Endometrial microvascular endothelial cells (primary cell): ENCODE measurements at regions not wholly inside any gene's neighbourhood (a gene's known extent, or its start where the extent isn't known, plus 50 kb on each side); places are given as distances from the start of the nearest gene placed in this dataset.

Source experiments
- in situ Hi-C: cut with HindIII; loops from 2 replicates; pipeline ENCODE4 v1.10.0; 2017; ENCODE audit warnings: low sequenced_read_pairs, low pct_unique_long_range_greater_than_20kb; ENCODE audit errors: inconsistent ontology term

DNA sequence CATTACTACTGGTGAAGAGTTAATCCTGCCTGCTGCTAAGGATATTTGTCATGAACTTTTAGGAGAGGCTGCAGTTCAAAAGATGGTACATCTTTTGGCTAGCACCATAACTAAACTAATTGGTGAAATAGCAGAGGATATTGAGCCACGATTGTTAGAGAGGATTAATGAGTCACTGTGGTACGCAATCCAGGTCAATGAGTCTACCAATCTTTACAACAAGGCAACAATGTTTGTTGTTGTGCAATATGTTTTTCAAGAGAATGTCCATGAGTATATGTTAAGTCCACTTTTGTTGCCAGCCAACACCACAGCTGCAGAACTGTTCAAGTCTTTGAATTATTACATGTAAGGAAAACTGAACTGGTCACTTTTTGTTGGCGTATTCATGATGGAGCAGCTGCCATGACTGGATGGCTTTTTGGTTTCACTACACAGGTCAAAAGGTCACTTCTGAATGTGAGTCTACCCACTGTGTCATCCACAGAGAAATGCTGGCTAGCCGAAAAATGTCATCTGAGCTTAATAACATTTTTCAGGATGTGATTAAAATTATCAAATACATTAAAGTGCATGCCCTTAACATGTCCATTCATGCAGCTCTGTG, 402.6 kb upstream of the KIF2B start:
- in situ Hi-C loops, result no loop called here

DNA sequence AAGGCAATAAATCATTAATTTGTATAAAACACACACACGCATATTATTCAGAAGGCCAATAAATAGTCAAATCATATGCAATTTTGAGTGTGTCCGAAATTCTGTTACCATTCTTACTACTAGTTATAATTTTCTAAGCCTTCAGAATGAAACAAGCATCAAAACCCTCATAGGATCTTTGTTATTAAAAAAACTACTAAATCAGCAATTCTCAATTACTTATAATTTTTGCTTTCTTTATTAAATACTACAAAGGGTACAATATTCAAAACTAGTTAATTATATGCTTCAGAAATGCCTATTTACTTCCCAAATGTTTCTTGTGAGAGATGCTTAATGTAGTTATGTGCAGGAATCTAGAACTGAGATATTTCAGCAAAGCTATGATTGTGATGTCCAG, 413.1 kb upstream of the KIF2B start:
- in situ Hi-C loops, result no loop called here

- in situ Hi-C loops, result no loop called here
Observed at GRCh38 chr17:53406907-53407306, 415.8 kb upstream of the KIF2B start.

- in situ Hi-C loops, result no loop called here
Observed at GRCh38 chr17:53391197-53391596, 431.5 kb upstream of the KIF2B start.

DNA sequence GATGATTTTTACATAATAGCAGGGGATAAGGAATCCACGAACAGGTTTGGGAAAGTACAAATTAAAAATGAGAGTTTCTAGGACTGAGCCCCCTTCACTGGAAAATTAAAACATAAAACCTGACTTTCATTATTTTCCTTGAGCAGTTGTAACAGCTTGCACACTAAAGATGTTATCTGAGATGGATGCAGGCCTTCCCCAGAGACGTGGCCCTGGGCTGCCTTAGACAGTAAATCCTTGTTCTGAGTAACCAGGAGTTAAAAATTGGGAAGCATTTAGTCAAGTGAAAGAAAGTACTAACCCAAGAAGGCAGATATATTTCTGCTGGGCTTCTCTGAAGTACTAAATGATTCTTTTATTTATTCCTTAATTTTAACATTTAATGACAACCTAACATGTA, 432.2 kb upstream of the KIF2B start:
- in situ Hi-C loops, result no loop called here

DNA sequence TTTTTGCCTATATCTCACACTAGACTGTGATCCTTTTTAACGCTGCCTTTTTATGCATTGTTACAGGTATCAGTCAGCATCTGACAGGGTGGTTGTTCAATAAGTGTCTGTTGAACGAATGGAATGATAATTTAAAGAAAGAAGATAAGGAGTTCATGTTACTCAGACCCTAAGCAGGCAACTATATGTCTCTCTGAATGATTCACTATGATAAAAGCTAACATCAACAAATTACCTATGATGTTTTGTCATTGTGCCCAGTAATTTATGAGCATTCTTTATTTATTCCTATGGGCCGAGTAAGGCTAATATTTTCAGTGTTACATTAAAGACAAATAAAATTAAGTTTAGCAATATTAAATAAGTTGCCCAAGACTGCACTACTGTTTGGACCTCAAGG, 435.0 kb upstream of the KIF2B start:
- in situ Hi-C loops, result no loop called here

- in situ Hi-C loops, result no loop called here
Observed at GRCh38 chr17:53353919-53354351, 468.8 kb upstream of the KIF2B start.

DNA sequence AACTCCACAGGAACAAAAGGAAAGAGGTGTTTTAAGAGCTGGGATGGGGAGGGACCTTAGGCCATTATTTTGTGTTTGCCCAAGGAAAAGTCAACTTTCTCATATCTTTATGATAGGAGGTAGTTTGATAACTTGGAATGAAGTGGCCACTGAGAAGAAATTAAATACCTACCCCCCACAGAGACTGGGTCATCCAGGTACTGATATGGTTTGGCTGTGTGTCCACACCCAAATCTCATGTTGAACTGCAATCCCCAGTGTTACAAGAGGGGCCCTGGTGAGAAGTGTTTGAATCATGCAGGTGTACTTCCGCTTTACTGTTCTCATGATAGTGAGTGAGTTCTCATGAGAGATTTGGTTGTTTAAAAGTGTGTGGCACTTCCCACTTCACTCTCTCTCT, 477.9 kb upstream of the KIF2B start:
- in situ Hi-C loops, result no loop called here

- in situ Hi-C loops, result no loop called here
Observed at GRCh38 chr17:53336281-53336680, 486.4 kb upstream of the KIF2B start.

DNA sequence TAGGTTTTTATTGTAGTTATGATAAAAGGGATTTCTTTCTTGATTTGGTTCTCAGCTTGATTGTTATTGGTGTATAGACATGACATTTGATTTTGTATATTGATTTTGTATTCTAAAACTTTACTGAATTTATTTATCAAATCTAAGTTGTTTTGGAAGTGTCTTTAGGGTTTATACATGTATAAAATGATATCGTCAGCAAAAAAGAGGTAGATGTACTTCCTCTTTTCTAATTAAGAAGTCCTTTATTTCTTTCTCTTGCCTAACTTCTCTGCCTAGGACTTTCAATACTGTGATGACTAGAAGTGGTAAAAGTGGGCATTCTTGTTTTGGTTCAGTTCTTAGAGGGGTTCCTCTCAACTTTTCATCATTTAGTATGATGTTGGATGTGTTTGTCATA, 487.3 kb upstream of the KIF2B start:
- in situ Hi-C loops, result no loop called here

DNA sequence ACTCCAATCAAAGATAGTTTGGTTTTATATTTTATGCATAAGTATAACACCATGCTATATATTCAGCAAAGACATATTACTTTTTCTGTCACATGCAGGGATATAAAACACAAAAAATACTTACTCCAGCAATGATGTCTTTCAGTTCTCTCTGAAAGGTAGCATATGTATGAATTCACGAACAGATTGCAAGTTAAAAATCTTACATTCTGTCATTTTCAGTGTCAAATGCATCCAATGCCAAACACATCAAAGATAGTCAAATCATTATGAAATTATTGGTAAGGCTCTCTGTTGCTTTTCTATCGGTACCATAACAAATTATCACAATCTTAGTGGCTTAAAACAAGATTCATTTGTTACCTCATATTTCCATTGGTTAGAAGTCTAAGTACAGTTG, 492.0 kb upstream of the KIF2B start:
- in situ Hi-C loops, result no loop called here

DNA sequence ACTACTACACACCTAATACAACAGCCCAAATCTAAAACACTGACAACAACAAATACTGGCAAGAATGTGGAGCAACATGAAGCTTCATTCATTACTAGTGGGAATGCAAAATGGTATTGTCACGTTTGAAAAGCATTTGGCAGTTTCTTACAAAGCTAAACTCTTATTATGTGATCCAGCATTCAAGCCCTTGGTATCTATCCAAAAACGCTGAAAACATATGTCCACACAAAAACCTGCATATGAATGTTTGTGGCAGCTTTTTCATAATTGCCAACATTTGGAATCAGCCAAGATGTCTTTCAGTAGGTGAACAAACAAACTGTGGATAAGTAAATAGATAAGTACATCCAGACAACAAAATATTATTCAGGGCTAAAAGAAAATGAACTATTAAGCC, 501.1 kb upstream of the KIF2B start:
- in situ Hi-C loops, result no loop called here

GRCh38 chr17:53319947-53320346, 502.8 kb upstream of the KIF2B start:
- in situ Hi-C loops, result no loop called here

- in situ Hi-C loops, result no loop called here
Observed at GRCh38 chr17:53316988-53317387, 505.7 kb upstream of the KIF2B start.

DNA sequence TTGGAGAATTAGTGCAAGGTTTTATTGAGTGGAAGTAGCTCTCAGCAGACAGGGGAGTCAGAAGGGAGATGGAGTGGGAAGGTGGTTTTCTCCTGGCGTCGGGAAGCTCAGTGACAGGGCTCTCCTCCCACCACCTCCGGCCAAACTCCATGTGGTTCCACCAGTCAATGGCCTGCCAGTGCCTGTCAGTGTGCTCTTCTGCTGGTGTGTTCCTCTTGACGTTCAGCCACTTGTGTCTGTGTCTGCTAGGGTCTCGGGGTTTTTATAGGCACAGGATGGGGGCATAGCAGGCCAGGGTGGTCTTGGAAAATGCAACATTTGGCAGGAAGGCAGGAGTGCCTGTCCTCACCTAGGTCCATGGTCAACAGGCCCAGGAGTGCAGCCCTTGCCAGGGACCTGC, 506.7 kb upstream of the KIF2B start:
- in situ Hi-C loops, result no loop called here

DNA sequence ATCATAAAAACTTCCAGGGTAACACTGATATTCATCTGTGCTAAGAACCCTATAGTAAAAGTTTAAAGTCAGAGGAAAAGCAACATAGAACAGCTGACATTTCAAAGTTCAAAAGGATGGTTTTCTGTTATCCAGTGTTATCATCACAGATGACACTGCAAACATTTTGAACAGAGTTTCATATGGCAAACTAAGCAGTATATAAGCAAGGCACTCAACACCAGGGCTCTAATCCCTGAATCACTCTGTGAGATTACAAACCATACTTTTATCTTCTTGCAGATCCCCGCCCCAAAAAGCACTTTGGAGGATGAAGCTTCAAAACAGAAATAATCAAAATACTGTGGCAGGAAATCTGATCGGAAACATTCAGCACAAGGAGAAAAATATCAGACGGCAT, 508.2 kb upstream of the KIF2B start:
- in situ Hi-C loops, result no loop called here

DNA sequence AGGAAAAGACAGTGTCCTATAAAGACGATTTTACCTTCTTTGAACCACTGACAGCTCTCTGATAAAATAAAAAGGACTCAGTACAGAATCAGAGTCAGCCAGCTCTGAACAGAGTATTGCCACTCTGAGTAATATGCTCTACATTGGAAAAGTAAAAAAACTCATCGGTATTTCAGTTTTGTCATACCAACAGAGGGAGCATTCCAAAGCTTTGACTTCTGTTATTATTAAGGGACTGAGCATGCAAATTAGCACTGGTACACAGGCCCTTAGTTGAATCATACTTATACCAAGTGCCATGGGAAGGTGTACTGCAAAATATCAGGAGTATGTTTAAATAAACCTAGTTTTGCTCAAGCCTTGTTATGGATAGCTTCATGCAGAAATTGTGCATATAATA, 509.0 kb upstream of the KIF2B start:
- in situ Hi-C loops, result no loop called here

GRCh38 chr17:53278466-53278865, 544.3 kb upstream of the KIF2B start:
- in situ Hi-C loops, result no loop called here

DNA sequence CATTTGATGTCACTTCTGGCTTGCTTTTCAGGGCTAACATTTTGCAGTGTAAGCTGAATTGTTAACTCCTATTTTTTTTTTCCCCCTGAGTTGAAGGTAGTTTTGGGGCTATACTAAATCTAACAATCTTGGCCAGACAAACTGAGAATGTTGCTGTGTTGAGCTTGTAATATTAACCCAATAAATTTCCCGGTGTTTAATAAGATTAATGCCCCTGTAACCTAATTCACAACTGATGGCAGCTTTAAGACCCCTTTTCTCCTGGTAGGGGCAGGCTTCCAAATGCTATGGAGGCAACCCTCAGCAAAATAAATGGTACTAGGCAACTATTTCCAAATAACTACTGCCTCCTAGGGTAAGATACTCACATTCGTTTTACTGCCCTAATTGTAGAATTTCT, 549.6 kb upstream of the KIF2B start:
- in situ Hi-C loops, result no loop called here

DNA sequence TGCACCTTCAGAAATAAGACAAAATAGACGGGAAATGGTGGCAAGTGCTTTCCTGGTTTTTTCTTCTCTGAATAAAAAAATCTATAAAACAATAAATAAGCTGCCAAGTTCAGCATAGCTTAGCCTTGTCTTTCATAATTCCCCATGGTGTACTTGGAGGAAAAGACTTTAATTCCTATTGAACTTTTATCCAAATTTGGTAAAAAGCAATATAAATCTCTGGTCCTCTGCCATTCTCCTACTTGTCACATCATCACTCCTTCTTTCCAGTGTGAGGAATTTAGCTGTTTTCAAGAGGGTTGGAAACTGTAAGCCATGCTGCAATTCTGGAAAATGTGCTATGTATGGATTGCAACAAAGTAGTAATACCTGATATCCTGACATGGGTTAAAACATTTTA, 551.8 kb upstream of the KIF2B start:
- in situ Hi-C loops, result no loop called here

GRCh38 chr17:53264730-53265129, 558.0 kb upstream of the KIF2B start:
- in situ Hi-C loops, result no loop called here
